ENCODE measurements at regions not wholly inside any gene's neighbourhood (a gene's known extent, or its start where the extent isn't known, plus 50 kb on each side); places are given as distances from the start of the nearest gene placed in this dataset.

DNA sequence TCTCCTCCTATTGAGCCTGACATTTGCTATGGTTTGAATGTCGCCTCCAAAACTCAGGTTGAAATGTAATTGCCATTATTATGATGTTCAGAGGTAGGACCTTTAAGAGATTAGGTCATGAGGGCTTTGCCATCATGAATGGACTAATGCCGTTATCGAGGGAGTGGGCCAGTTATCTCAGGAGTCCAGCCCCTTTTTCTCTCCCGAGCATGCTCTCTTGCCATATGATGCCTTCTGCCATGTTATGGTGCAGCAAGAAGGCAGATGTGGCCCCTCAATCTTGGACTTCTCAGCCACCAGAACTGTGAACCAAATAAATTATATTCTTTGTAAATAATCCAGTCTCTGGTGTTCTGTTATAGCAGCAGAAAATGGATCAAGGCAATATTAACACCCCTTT is 323.5 kb downstream of the RRAGC start:
- no peak for DNase-seq (ENCODE audit: low read depth in 1 of 2, low spot score in 1 of 2)
- H3K4me3 ChIP-seq (replicated peaks; ENCODE audit: insufficient read depth, low read length), result no peak overlapping the region
- H3K27ac ChIP-seq (replicated peaks), result no peak overlapping the region
- H3K27me3 ChIP-seq (ENCODE audit: insufficient read depth, poor library complexity, severe bottlenecking), result peaks cover 9% of the 10 kb centered on the region
- TF ChIP-seq SPI1 (IDR thresholded peaks at IDR 0.05; ENCODE audit: borderline replicate concordance, low read depth) (no peak), POLR2AphosphoS5 (IDR thresholded peaks at IDR 0.05; ENCODE audit: low read depth) (no peak), GABPA (IDR thresholded peaks at IDR 0.05; ENCODE audit: low read depth) (no peak)
- TF ChIP-seq, protein P1, sequence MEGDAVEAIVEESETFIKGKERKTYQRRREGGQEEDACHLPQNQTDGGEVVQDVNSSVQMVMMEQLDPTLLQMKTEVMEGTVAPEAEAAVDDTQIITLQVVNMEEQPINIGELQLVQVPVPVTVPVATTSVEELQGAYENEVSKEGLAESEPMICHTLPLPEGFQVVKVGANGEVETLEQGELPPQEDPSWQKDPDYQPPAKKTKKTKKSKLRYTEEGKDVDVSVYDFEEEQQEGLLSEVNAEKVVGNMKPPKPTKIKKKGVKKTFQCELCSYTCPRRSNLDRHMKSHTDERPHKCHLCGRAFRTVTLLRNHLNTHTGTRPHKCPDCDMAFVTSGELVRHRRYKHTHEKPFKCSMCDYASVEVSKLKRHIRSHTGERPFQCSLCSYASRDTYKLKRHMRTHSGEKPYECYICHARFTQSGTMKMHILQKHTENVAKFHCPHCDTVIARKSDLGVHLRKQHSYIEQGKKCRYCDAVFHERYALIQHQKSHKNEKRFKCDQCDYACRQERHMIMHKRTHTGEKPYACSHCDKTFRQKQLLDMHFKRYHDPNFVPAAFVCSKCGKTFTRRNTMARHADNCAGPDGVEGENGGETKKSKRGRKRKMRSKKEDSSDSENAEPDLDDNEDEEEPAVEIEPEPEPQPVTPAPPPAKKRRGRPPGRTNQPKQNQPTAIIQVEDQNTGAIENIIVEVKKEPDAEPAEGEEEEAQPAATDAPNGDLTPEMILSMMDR (IDR thresholded peaks at IDR 0.05; ENCODE audit: insufficient read depth, low read length), result no peak
- TF ChIP-seq, protein P2, sequence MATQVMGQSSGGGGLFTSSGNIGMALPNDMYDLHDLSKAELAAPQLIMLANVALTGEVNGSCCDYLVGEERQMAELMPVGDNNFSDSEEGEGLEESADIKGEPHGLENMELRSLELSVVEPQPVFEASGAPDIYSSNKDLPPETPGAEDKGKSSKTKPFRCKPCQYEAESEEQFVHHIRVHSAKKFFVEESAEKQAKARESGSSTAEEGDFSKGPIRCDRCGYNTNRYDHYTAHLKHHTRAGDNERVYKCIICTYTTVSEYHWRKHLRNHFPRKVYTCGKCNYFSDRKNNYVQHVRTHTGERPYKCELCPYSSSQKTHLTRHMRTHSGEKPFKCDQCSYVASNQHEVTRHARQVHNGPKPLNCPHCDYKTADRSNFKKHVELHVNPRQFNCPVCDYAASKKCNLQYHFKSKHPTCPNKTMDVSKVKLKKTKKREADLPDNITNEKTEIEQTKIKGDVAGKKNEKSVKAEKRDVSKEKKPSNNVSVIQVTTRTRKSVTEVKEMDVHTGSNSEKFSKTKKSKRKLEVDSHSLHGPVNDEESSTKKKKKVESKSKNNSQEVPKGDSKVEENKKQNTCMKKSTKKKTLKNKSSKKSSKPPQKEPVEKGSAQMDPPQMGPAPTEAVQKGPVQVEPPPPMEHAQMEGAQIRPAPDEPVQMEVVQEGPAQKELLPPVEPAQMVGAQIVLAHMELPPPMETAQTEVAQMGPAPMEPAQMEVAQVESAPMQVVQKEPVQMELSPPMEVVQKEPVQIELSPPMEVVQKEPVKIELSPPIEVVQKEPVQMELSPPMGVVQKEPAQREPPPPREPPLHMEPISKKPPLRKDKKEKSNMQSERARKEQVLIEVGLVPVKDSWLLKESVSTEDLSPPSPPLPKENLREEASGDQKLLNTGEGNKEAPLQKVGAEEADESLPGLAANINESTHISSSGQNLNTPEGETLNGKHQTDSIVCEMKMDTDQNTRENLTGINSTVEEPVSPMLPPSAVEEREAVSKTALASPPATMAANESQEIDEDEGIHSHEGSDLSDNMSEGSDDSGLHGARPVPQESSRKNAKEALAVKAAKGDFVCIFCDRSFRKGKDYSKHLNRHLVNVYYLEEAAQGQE (IDR thresholded peaks at IDR 0.05; ENCODE audit: insufficient replicate concordance, low read depth), result no peak

DNA sequence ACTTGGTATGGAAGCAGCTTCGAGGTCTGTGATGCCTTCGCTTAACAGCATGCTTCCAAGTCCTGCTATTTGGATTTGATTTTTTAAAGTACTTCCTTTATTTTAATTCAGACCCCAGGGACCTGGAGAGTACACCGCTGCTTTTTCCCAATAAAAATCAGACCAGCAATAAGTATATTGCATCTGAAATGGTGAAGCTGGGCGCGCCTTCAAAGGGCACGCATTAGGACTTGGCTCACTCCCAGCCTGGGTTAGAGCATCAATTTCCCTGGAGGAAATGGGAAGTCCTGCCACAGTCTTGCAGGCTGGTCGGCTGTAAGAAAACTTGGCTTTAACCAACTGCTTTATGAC is 325.1 kb downstream of the RRAGC start:
- H3K4me3 ChIP-seq (replicated peaks; ENCODE audit: insufficient read depth, low read length), result no peak overlapping the region
- TF ChIP-seq SPI1 (IDR thresholded peaks at IDR 0.05; ENCODE audit: borderline replicate concordance, low read depth) (no peak), POLR2AphosphoS5 (IDR thresholded peaks at IDR 0.05; ENCODE audit: low read depth) (no peak), GABPA (IDR thresholded peaks at IDR 0.05; ENCODE audit: low read depth) (no peak)
- TF ChIP-seq, protein P1 (IDR thresholded peaks at IDR 0.05; ENCODE audit: insufficient read depth, low read length), result no peak
- TF ChIP-seq, protein P2 (IDR thresholded peaks at IDR 0.05; ENCODE audit: insufficient replicate concordance, low read depth), result no peak
- H3K27ac ChIP-seq (replicated peaks), result no peak overlapping the region
- DNase-seq (ENCODE audit: low read depth in 1 of 2, low spot score in 1 of 2), result no peak
- peaks cover 9% of the 10 kb centered on the region for H3K27me3 ChIP-seq (ENCODE audit: insufficient read depth, poor library complexity, severe bottlenecking)

DNA sequence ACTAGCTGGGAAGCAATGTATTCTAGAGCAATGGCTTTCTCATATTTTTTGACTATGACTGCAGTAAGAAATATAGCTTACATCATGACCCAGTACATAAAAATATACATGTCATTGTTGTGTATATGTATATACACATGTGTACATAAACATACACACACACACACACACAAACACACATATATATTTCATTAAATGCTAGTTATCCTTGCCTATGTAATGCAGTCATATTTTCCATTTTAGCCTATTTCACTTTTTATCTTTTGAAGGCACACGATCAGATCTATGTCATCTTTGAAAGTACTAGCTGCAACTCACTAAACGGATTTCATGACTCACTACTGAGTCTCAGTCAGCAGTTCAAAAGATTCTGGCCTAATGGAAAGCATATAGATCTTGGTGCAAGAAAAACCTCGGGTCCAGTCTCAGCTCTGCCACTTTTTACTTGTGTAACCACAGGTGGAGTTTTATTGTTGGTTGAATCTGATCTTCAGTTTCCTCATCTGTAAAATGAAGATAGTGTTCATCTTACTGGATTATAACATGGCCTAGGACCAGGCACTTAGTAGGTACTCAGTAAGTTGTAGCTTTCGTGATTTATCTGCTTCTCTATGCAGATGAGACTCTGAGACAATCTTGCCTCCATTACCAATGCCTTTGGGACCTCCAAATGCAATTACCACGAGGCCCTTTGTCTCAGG is 325.6 kb downstream of the RRAGC start:
- TF ChIP-seq, protein P1 (IDR thresholded peaks at IDR 0.05; ENCODE audit: insufficient read depth, low read length), result no peak
- TF ChIP-seq SPI1 (IDR thresholded peaks at IDR 0.05; ENCODE audit: borderline replicate concordance, low read depth) (no peak), POLR2AphosphoS5 (IDR thresholded peaks at IDR 0.05; ENCODE audit: low read depth) (no peak), GABPA (IDR thresholded peaks at IDR 0.05; ENCODE audit: low read depth) (no peak)
- TF ChIP-seq, protein P2 (IDR thresholded peaks at IDR 0.05; ENCODE audit: insufficient replicate concordance, low read depth), result no peak
- Histone ChIP-seq H3K27me3 (ENCODE audit: insufficient read depth, poor library complexity, severe bottlenecking) (peaks cover 9% of the 10 kb centered on the region), H3K27ac (replicated peaks) (no peak overlapping the region), H3K4me3 (replicated peaks; ENCODE audit: insufficient read depth, low read length) (no peak overlapping the region)
- no peak for DNase-seq (ENCODE audit: low read depth in 1 of 2, low spot score in 1 of 2)

All from HL-60 (cell line).